ENCODE measurements at regions not wholly inside any gene's neighbourhood (a gene's known extent, or its start where the extent isn't known, plus 50 kb on each side); places are given as distances from the start of the nearest gene placed in this dataset.

DNA sequence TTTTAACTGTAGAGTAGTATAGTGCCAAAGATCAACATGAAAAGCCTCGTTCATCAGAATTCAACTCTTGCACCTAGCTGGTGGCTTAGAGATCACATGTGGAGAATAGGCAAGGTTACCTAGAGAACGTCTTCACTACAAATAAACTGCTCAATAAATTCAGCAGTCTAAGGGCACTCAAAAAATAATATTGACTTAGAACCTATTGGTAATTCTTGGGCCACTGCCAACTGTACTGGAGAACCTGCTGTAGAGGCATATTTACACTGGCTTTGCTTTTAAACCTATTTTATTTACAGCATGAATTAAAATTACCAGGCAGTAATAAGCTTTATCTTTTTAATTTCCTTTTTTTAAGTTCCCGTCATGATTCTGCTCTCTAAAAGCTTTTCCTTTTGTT, 343.7 kb downstream of the PDHA2 start:
- no peak for DNase-seq (ENCODE audit: low spot score)
- Histone ChIP-seq H3K4me1 (ENCODE audit: control insufficient read depth in 4 of 4, insufficient read depth in 4 of 4, low read length in 3 of 4) (no peaks in the 10 kb centered on the region), H3K9ac (ENCODE audit: low read depth in 1 of 2, low read length in 2 of 2) (no peak overlapping the region), H3K4me3 (ENCODE audit: low read depth in 1 of 3, low read length in 3 of 3) (no peak overlapping the region), H3K27ac (ENCODE audit: low read depth in 1 of 2, low read length in 2 of 2) (no peak overlapping the region), H3K27me3 (ENCODE audit: control insufficient read depth in 4 of 4, insufficient read depth in 4 of 4, low read length in 3 of 4) (no peaks in the 10 kb centered on the region), H3K36me3 (ENCODE audit: control insufficient read depth in 4 of 4, insufficient read depth in 3 of 4, low read depth in 1 of 4, low read length in 3 of 4) (no peaks in the 10 kb centered on the region), H3K9me3 (ENCODE audit: control insufficient read depth in 4 of 4, low read length in 3 of 4) (no peaks in the 10 kb centered on the region)
- no peak for TF ChIP-seq GABPA (IDR thresholded peaks at IDR 0.05 in 1 of 2, conservative IDR thresholded peaks at IDR 0.05 in 1 of 2)
- no peak for TF ChIP-seq RAD21 (IDR thresholded peaks at IDR 0.05)
- TF ChIP-seq, protein P1, sequence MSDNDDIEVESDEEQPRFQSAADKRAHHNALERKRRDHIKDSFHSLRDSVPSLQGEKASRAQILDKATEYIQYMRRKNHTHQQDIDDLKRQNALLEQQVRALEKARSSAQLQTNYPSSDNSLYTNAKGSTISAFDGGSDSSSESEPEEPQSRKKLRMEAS (IDR thresholded peaks at IDR 0.05) = no peak
- TF ChIP-seq, protein P2, sequence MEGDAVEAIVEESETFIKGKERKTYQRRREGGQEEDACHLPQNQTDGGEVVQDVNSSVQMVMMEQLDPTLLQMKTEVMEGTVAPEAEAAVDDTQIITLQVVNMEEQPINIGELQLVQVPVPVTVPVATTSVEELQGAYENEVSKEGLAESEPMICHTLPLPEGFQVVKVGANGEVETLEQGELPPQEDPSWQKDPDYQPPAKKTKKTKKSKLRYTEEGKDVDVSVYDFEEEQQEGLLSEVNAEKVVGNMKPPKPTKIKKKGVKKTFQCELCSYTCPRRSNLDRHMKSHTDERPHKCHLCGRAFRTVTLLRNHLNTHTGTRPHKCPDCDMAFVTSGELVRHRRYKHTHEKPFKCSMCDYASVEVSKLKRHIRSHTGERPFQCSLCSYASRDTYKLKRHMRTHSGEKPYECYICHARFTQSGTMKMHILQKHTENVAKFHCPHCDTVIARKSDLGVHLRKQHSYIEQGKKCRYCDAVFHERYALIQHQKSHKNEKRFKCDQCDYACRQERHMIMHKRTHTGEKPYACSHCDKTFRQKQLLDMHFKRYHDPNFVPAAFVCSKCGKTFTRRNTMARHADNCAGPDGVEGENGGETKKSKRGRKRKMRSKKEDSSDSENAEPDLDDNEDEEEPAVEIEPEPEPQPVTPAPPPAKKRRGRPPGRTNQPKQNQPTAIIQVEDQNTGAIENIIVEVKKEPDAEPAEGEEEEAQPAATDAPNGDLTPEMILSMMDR (IDR thresholded peaks at IDR 0.05; ENCODE audit: low read depth, low read length, missing input control) = no peak
- no peak for TF ChIP-seq FOXA1 (IDR thresholded peaks at IDR 0.05)
- no peak for TF ChIP-seq RXRA (IDR thresholded peaks at IDR 0.05)
- TF ChIP-seq, protein P3, sequence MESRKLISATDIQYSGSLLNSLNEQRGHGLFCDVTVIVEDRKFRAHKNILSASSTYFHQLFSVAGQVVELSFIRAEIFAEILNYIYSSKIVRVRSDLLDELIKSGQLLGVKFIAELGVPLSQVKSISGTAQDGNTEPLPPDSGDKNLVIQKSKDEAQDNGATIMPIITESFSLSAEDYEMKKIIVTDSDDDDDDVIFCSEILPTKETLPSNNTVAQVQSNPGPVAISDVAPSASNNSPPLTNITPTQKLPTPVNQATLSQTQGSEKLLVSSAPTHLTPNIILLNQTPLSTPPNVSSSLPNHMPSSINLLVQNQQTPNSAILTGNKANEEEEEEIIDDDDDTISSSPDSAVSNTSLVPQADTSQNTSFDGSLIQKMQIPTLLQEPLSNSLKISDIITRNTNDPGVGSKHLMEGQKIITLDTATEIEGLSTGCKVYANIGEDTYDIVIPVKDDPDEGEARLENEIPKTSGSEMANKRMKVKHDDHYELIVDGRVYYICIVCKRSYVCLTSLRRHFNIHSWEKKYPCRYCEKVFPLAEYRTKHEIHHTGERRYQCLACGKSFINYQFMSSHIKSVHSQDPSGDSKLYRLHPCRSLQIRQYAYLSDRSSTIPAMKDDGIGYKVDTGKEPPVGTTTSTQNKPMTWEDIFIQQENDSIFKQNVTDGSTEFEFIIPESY (IDR thresholded peaks at IDR 0.05) = no peak
- TF ChIP-seq HNF4A (conservative IDR thresholded peaks at IDR 0.05) = no peak
- TF ChIP-seq EGR1 (IDR thresholded peaks at IDR 0.05; ENCODE audit: low read depth in 2 of 2) = no peak
- TF ChIP-seq HNF4G (IDR thresholded peaks at IDR 0.05) = no peak
- no peak for TF ChIP-seq TAF1 (conservative IDR thresholded peaks at IDR 0.05)
- no peak for TF ChIP-seq NR2F2 (IDR thresholded peaks at IDR 0.05)
- TF ChIP-seq JUND (IDR thresholded peaks at IDR 0.05) = no peak
- TF ChIP-seq SP1 (IDR thresholded peaks at IDR 0.05) = no peak
- TF ChIP-seq, protein P4, sequence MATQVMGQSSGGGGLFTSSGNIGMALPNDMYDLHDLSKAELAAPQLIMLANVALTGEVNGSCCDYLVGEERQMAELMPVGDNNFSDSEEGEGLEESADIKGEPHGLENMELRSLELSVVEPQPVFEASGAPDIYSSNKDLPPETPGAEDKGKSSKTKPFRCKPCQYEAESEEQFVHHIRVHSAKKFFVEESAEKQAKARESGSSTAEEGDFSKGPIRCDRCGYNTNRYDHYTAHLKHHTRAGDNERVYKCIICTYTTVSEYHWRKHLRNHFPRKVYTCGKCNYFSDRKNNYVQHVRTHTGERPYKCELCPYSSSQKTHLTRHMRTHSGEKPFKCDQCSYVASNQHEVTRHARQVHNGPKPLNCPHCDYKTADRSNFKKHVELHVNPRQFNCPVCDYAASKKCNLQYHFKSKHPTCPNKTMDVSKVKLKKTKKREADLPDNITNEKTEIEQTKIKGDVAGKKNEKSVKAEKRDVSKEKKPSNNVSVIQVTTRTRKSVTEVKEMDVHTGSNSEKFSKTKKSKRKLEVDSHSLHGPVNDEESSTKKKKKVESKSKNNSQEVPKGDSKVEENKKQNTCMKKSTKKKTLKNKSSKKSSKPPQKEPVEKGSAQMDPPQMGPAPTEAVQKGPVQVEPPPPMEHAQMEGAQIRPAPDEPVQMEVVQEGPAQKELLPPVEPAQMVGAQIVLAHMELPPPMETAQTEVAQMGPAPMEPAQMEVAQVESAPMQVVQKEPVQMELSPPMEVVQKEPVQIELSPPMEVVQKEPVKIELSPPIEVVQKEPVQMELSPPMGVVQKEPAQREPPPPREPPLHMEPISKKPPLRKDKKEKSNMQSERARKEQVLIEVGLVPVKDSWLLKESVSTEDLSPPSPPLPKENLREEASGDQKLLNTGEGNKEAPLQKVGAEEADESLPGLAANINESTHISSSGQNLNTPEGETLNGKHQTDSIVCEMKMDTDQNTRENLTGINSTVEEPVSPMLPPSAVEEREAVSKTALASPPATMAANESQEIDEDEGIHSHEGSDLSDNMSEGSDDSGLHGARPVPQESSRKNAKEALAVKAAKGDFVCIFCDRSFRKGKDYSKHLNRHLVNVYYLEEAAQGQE (IDR thresholded peaks at IDR 0.05) = no peak
- WGBS = 49% methylated on average over 3 of the region's 3 CpGs

DNA sequence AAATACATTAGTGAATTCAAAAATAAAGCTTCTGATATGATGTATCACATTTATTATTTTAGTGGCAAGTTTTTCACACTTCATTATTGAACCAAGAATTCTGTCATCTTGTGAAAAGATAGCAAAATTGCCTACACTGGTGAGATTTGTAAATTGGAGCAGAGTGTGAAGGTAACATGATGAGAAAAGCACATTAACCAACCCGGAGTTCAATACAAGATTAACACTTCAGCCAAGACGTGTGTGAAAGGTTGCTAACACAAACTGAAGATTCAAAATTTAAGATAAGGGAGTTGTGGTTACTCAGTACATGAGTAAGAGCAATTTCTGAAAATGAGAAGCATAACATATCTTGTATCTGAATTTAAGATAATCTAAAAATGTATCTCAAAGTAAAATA, 346.7 kb downstream of the PDHA2 start:
- TF ChIP-seq TAF1 (conservative IDR thresholded peaks at IDR 0.05) = no peak
- TF ChIP-seq HNF4G (IDR thresholded peaks at IDR 0.05) = no peak
- TF ChIP-seq SP1 (IDR thresholded peaks at IDR 0.05) = no peak
- TF ChIP-seq HNF4A (conservative IDR thresholded peaks at IDR 0.05) = no peak
- no peak for TF ChIP-seq JUND (IDR thresholded peaks at IDR 0.05)
- no peak for TF ChIP-seq YY1 (IDR thresholded peaks at IDR 0.05)
- no peak for TF ChIP-seq EGR1 (IDR thresholded peaks at IDR 0.05; ENCODE audit: low read depth in 2 of 2)
- TF ChIP-seq RXRA (IDR thresholded peaks at IDR 0.05) = no peak
- TF ChIP-seq, protein P1 (IDR thresholded peaks at IDR 0.05) = no peak
- TF ChIP-seq, protein P4 (IDR thresholded peaks at IDR 0.05) = no peak
- no peak for TF ChIP-seq RAD21 (IDR thresholded peaks at IDR 0.05)
- Histone ChIP-seq H3K4me3 (ENCODE audit: low read depth in 1 of 3, low read length in 3 of 3) (no peak overlapping the region), H3K9ac (ENCODE audit: low read depth in 1 of 2, low read length in 2 of 2) (no peak overlapping the region), H3K4me1 (ENCODE audit: control insufficient read depth in 4 of 4, insufficient read depth in 4 of 4, low read length in 3 of 4) (no peaks in the 10 kb centered on the region), H3K27me3 (ENCODE audit: control insufficient read depth in 4 of 4, insufficient read depth in 4 of 4, low read length in 3 of 4) (no peaks in the 10 kb centered on the region), H3K36me3 (ENCODE audit: control insufficient read depth in 4 of 4, insufficient read depth in 3 of 4, low read depth in 1 of 4, low read length in 3 of 4) (no peaks in the 10 kb centered on the region), H3K27ac (ENCODE audit: low read depth in 1 of 2, low read length in 2 of 2) (no peak overlapping the region), H3K9me3 (ENCODE audit: control insufficient read depth in 4 of 4, low read length in 3 of 4) (no peaks in the 10 kb centered on the region)
- no peak for DNase-seq (ENCODE audit: low spot score)
- 32% methylated on average over 2 of the region's 2 CpGs for WGBS

All from liver (tissue), 8 donors.